ENCODE measurements at regions not wholly inside any gene's neighbourhood (a gene's known extent, or its start where the extent isn't known, plus 50 kb on each side); places are given as distances from the start of the nearest gene placed in this dataset.

DNA sequence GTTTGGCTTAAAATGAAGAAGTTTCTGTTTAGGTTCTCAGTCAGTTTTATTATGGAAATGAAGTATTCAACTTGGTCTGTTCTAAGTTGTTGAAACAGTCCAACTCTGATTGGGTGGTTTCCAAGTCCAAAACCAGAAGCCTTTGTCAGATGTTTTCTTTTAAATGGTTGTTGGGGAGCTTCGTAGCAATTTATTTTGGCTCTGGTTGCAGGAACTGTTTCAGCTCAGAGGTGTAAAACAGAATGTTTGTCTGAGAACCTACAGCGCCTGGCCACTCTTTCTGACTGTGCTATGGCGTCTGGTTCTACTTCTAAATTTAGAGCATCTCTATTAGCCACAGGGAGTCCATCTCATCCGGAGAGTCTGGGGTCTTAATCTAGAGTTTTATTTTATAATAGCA, 582.6 kb upstream of the TMPRSS15 start:
- TF ChIP-seq MAZ (CRISPR knock-in tag; conservative IDR thresholded peaks at IDR 0.05 in 1 of 2, IDR thresholded peaks at IDR 0.05 in 1 of 2) (no peak), POLR2A (conservative IDR thresholded peaks at IDR 0.05) (no peak), ZNF76 (CRISPR knock-in tag; IDR thresholded peaks at IDR 0.05; ENCODE audit: borderline replicate concordance) (no peak), CTCF (IDR thresholded peaks at IDR 0.05 in 2 of 3, conservative IDR thresholded peaks at IDR 0.05 in 1 of 3; ENCODE audit: insufficient read depth in 2 of 3, low read depth in 1 of 3, low read length in 3 of 3) (no peak), POLR2AphosphoS5 (IDR thresholded peaks at IDR 0.05; ENCODE audit: control insufficient read depth, insufficient read depth, low read depth, low read length) (no peak), NFE2L1 (tag; IDR thresholded peaks at IDR 0.05; ENCODE audit: borderline replicate concordance, low read depth) (no peak), MEF2A (IDR thresholded peaks at IDR 0.05; ENCODE audit: control insufficient read depth, low read depth, low read length) (no peak)
- TF ChIP-seq, protein P1, sequence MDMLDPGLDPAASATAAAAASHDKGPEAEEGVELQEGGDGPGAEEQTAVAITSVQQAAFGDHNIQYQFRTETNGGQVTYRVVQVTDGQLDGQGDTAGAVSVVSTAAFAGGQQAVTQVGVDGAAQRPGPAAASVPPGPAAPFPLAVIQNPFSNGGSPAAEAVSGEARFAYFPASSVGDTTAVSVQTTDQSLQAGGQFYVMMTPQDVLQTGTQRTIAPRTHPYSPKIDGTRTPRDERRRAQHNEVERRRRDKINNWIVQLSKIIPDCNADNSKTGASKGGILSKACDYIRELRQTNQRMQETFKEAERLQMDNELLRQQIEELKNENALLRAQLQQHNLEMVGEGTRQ (CRISPR knock-in tag; IDR thresholded peaks at IDR 0.05), result no peak
- TF ChIP-seq, protein P2, sequence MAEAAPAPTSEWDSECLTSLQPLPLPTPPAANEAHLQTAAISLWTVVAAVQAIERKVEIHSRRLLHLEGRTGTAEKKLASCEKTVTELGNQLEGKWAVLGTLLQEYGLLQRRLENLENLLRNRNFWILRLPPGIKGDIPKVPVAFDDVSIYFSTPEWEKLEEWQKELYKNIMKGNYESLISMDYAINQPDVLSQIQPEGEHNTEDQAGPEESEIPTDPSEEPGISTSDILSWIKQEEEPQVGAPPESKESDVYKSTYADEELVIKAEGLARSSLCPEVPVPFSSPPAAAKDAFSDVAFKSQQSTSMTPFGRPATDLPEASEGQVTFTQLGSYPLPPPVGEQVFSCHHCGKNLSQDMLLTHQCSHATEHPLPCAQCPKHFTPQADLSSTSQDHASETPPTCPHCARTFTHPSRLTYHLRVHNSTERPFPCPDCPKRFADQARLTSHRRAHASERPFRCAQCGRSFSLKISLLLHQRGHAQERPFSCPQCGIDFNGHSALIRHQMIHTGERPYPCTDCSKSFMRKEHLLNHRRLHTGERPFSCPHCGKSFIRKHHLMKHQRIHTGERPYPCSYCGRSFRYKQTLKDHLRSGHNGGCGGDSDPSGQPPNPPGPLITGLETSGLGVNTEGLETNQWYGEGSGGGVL (CRISPR knock-in tag; IDR thresholded peaks at IDR 0.05), result no peak

Measured in K562 (cell line).